Right atrium auricular region (tissue), 2 donors: ENCODE measurements at regions not wholly inside any gene's neighbourhood (a gene's known extent, or its start where the extent isn't known, plus 50 kb on each side); places are given as distances from the start of the nearest gene placed in this dataset.

Experiments
- DNase-seq: peaks from one replicate; pipeline ENCODE4 v3.0.0-alpha.2; 2019; ENCODE audit warnings: low spot score
- H3K27ac ChIP-seq, 2 donors: fragments of 200-600 bp; sonication (generic); 1 replicate in 1 of 2; 2 replicates in 1 of 2; pipeline ENCODE4 v1.5.1; 2016 to 2019
- H3K27me3 ChIP-seq, 2 donors: fragments of 200-600 bp; sonication (generic); one replicate each; pipeline versions ENCODE4 v1.5.1 to v1.6.0; 2017 to 2019
- H3K36me3 ChIP-seq: fragments of 200-600 bp; sonication (generic); one replicate; pipeline ENCODE4 v1.5.1; 2016
- H3K4me1 ChIP-seq, 2 donors: fragments of 200-600 bp; sonication (generic); one replicate each; pipeline versions ENCODE4 v1.5.1 to v1.6.0; 2017 to 2019
- H3K4me3 ChIP-seq, 2 donors: fragments of 200-600 bp; sonication (generic); 1 replicate in 1 of 2; 2 replicates in 1 of 2; pipeline ENCODE4 v1.5.1; 2017 to 2019; ENCODE audit warnings: mild to moderate bottlenecking in 1 of 2, moderate library complexity in 1 of 2
- H3K9me3 ChIP-seq, 2 donors: fragments of 200-600 bp; sonication (generic); one replicate each; pipeline ENCODE4 v1.5.1; 2019
- CTCF ChIP-seq, 2 donors: fragments of 200-600 bp; sonication (generic); IDR thresholded peaks; one replicate each; pipeline ENCODE4 v1.5.1; 2019; ENCODE audit warnings: antibody characterized with exemption in 2 of 2

- TF ChIP-seq CTCF (IDR thresholded peaks at IDR 0.05), result no peak
These were observed 89.0 kb upstream of the NR4A3 start for GRCh38 chr9:99732715-99733114.

GRCh38 chr9:99735041-99735440, 86.6 kb upstream of the NR4A3 start:
- no peaks in the 10 kb centered on the region for H3K27me3 ChIP-seq
- H3K4me3 ChIP-seq, result no peak overlapping the region
- H3K36me3 ChIP-seq, result no peaks in the 10 kb centered on the region
- TF ChIP-seq CTCF (IDR thresholded peaks at IDR 0.05), result no peak
- H3K9me3 ChIP-seq, result no peaks in the 10 kb centered on the region
- peaks cover 0 to 18% of the 10 kb centered on the region in 2 donors for H3K4me1 ChIP-seq
- DNase-seq, result no peak
- H3K27ac ChIP-seq, result no peak overlapping the region

More at GRCh38 chr9:99732715-99733114, 89.0 kb upstream of the NR4A3 start:
- H3K4me3 ChIP-seq, result no peak overlapping the region
- no peak for DNase-seq
- no peaks in the 10 kb centered on the region for H3K36me3 ChIP-seq
- no peaks in the 10 kb centered on the region for H3K27me3 ChIP-seq
- H3K27ac ChIP-seq, result peak overlapping the region; percentile 50 to 60
- H3K4me1 ChIP-seq, result peaks cover 0 to 18% of the 10 kb centered on the region in 2 donors
- H3K9me3 ChIP-seq, result no peaks in the 10 kb centered on the region

- Histone ChIP-seq H3K36me3 (no peaks in the 10 kb centered on the region), H3K9me3 (no peaks in the 10 kb centered on the region), H3K27me3 (no peaks in the 10 kb centered on the region), H3K4me1 (peaks cover 0 to 18% of the 10 kb centered on the region in 2 donors), H3K27ac (no peak overlapping the region), H3K4me3 (no peak overlapping the region)
- no peak for DNase-seq
- no peak for TF ChIP-seq CTCF (IDR thresholded peaks at IDR 0.05)
These were observed 85.4 kb upstream of the NR4A3 start for GRCh38 chr9:99736291-99736690.

- Histone ChIP-seq H3K36me3 (no peaks in the 10 kb centered on the region), H3K4me1 (peaks cover 0 to 7% of the 10 kb centered on the region in 2 donors), H3K27ac (no peak overlapping the region), H3K27me3 (no peaks in the 10 kb centered on the region), H3K4me3 (no peak overlapping the region), H3K9me3 (no peaks in the 10 kb centered on the region)
- no peak for TF ChIP-seq CTCF (IDR thresholded peaks at IDR 0.05)
- DNase-seq, result no peak
These were observed 84.0 kb upstream of the NR4A3 start for GRCh38 chr9:99737649-99738048.

GRCh38 chr9:99743006-99743405, 78.7 kb upstream of the NR4A3 start:
- Histone ChIP-seq H3K9me3 (no peaks in the 10 kb centered on the region), H3K27ac (no peak overlapping the region), H3K36me3 (no peaks in the 10 kb centered on the region), H3K4me1 (no peaks in the 10 kb centered on the region), H3K27me3 (no peaks in the 10 kb centered on the region), H3K4me3 (no peak overlapping the region)
- DNase-seq, result no peak
- no peak for TF ChIP-seq CTCF (IDR thresholded peaks at IDR 0.05)

- TF ChIP-seq CTCF (IDR thresholded peaks at IDR 0.05), result no peak
- Histone ChIP-seq H3K4me3 (no peak overlapping the region), H3K27me3 (no peaks in the 10 kb centered on the region), H3K9me3 (no peaks in the 10 kb centered on the region), H3K36me3 (no peaks in the 10 kb centered on the region), H3K27ac (no peak overlapping the region), H3K4me1 (no peaks in the 10 kb centered on the region)
- no peak for DNase-seq
These were observed 78.2 kb upstream of the NR4A3 start for GRCh38 chr9:99743455-99743854.
